ENCODE measurements at regions not wholly inside any gene's neighbourhood (a gene's known extent, or its start where the extent isn't known, plus 50 kb on each side); places are given as distances from the start of the nearest gene placed in this dataset.

DNA sequence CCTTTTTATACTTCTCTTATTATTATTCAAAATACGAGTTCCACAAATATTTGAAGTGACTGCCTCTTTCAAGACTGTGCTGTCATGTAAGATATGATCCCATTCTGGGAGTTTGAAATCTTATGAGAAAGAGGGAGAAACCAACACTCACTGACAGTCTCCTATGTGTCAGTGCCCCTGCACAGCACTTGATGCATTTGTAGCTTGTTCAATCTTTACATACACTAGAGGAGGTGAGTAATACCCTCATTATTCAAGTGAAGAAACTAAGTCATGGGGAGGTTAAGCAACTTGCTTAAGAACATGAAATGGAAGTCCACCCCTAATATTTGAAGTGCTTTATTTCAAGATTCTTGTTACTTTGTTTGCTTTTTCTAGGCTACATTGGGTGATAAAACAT, 459.5 kb upstream of the FANCL start:
- Histone ChIP-seq H4K20me1 (ENCODE audit: insufficient read depth) (no peaks in the 10 kb centered on the region), H3K9me2 (ENCODE audit: insufficient read depth, low read length) (no peaks in the 10 kb centered on the region), H3K4me3 (ENCODE audit: low read length) (no peak overlapping the region), H3K27ac (ENCODE audit: low read length) (no peak overlapping the region), H3K9me3 (ENCODE audit: low read length) (no peaks in the 10 kb centered on the region), H3F3A (ENCODE audit: insufficient read depth, low read length, poor library complexity, severe bottlenecking) (no peaks in the 10 kb centered on the region), H3K9ac (ENCODE audit: low read length) (no peak overlapping the region), H3K79me2 (replicated peaks; ENCODE audit: insufficient read depth, low read length) (no peaks in the 10 kb centered on the region), H3K36me3 (ENCODE audit: insufficient read depth, low read length) (no peaks in the 10 kb centered on the region), H2AFZ (ENCODE audit: low read depth, low read length) (no peak overlapping the region), H3K4me2 (ENCODE audit: low read length) (no peak overlapping the region), H3K27me3 (ENCODE audit: insufficient read depth, low read depth, low read length) (no peaks in the 10 kb centered on the region)
- TF ChIP-seq, protein P1, sequence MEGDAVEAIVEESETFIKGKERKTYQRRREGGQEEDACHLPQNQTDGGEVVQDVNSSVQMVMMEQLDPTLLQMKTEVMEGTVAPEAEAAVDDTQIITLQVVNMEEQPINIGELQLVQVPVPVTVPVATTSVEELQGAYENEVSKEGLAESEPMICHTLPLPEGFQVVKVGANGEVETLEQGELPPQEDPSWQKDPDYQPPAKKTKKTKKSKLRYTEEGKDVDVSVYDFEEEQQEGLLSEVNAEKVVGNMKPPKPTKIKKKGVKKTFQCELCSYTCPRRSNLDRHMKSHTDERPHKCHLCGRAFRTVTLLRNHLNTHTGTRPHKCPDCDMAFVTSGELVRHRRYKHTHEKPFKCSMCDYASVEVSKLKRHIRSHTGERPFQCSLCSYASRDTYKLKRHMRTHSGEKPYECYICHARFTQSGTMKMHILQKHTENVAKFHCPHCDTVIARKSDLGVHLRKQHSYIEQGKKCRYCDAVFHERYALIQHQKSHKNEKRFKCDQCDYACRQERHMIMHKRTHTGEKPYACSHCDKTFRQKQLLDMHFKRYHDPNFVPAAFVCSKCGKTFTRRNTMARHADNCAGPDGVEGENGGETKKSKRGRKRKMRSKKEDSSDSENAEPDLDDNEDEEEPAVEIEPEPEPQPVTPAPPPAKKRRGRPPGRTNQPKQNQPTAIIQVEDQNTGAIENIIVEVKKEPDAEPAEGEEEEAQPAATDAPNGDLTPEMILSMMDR (IDR thresholded peaks at IDR 0.05; ENCODE audit: poor library complexity, severe bottlenecking), result no peak
- TF ChIP-seq MXI1 (conservative IDR thresholded peaks at IDR 0.05; ENCODE audit: poor library complexity, severe bottlenecking) (no peak), TAF1 (IDR thresholded peaks at IDR 0.05; ENCODE audit: low read depth) (no peak), SMC3 (conservative IDR thresholded peaks at IDR 0.05; ENCODE audit: poor library complexity) (no peak), RAD21 (conservative IDR thresholded peaks at IDR 0.05) (no peak), POLR2AphosphoS5 (IDR thresholded peaks at IDR 0.05) (no peak), EZH2 (IDR thresholded peaks at IDR 0.05; ENCODE audit: borderline replicate concordance, insufficient read depth, low read length, poor library complexity, severe bottlenecking) (no peak), EP300 (conservative IDR thresholded peaks at IDR 0.05; ENCODE audit: poor library complexity, severe bottlenecking) (no peak)
- TF ChIP-seq, protein P2, sequence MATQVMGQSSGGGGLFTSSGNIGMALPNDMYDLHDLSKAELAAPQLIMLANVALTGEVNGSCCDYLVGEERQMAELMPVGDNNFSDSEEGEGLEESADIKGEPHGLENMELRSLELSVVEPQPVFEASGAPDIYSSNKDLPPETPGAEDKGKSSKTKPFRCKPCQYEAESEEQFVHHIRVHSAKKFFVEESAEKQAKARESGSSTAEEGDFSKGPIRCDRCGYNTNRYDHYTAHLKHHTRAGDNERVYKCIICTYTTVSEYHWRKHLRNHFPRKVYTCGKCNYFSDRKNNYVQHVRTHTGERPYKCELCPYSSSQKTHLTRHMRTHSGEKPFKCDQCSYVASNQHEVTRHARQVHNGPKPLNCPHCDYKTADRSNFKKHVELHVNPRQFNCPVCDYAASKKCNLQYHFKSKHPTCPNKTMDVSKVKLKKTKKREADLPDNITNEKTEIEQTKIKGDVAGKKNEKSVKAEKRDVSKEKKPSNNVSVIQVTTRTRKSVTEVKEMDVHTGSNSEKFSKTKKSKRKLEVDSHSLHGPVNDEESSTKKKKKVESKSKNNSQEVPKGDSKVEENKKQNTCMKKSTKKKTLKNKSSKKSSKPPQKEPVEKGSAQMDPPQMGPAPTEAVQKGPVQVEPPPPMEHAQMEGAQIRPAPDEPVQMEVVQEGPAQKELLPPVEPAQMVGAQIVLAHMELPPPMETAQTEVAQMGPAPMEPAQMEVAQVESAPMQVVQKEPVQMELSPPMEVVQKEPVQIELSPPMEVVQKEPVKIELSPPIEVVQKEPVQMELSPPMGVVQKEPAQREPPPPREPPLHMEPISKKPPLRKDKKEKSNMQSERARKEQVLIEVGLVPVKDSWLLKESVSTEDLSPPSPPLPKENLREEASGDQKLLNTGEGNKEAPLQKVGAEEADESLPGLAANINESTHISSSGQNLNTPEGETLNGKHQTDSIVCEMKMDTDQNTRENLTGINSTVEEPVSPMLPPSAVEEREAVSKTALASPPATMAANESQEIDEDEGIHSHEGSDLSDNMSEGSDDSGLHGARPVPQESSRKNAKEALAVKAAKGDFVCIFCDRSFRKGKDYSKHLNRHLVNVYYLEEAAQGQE (IDR thresholded peaks at IDR 0.05; ENCODE audit: borderline replicate concordance), result no peak

DNA sequence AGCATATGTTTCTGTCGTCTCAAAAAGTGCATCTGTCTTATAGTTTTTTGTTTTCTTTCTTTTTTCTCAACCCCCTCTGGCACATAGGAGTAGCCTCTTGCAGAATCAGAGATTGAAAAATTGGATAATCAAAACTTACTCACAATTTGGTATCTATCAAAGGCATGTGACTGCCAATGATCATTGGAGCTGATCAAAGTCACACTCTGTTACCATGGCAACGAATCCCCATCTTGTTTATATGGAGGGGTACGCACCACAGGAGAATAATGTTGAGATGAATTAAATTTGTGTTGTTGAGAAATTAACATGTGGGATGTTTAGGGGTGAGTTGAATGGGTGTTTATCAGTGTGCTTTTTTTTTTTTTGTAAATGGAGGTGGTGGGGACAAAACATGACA, 458.3 kb upstream of the FANCL start:
- H3K27me3 ChIP-seq (ENCODE audit: insufficient read depth, low read depth, low read length), result no peaks in the 10 kb centered on the region
- TF ChIP-seq MXI1 (conservative IDR thresholded peaks at IDR 0.05; ENCODE audit: poor library complexity, severe bottlenecking) (no peak), RAD21 (conservative IDR thresholded peaks at IDR 0.05) (no peak), TAF1 (IDR thresholded peaks at IDR 0.05; ENCODE audit: low read depth) (no peak)
- TF ChIP-seq, protein P1 (IDR thresholded peaks at IDR 0.05; ENCODE audit: poor library complexity, severe bottlenecking), result no peak
- no peaks in the 10 kb centered on the region for H3K79me2 ChIP-seq (replicated peaks; ENCODE audit: insufficient read depth, low read length)
- H3K9me2 ChIP-seq (ENCODE audit: insufficient read depth, low read length), result no peaks in the 10 kb centered on the region
- no peaks in the 10 kb centered on the region for H4K20me1 ChIP-seq (ENCODE audit: insufficient read depth)
- H2AFZ ChIP-seq (ENCODE audit: low read depth, low read length), result no peak overlapping the region
- H3F3A ChIP-seq (ENCODE audit: insufficient read depth, low read length, poor library complexity, severe bottlenecking), result no peaks in the 10 kb centered on the region
- no peak overlapping the region for H3K27ac ChIP-seq (ENCODE audit: low read length)
- H3K9ac ChIP-seq (ENCODE audit: low read length), result no peak overlapping the region
- H3K4me3 ChIP-seq (ENCODE audit: low read length), result no peak overlapping the region
- H3K36me3 ChIP-seq (ENCODE audit: insufficient read depth, low read length), result no peaks in the 10 kb centered on the region
- H3K9me3 ChIP-seq (ENCODE audit: low read length), result no peaks in the 10 kb centered on the region
- H3K4me2 ChIP-seq (ENCODE audit: low read length), result no peak overlapping the region
